ENCODE measurements at regions not wholly inside any gene's neighbourhood (a gene's known extent, or its start where the extent isn't known, plus 50 kb on each side); places are given as distances from the start of the nearest gene placed in this dataset.
"Not testable (repeated sequence)": the region's sequence is repeated elsewhere in the genome, so short reads cannot be mapped to it uniquely, and the experiment has no call there.

DNA sequence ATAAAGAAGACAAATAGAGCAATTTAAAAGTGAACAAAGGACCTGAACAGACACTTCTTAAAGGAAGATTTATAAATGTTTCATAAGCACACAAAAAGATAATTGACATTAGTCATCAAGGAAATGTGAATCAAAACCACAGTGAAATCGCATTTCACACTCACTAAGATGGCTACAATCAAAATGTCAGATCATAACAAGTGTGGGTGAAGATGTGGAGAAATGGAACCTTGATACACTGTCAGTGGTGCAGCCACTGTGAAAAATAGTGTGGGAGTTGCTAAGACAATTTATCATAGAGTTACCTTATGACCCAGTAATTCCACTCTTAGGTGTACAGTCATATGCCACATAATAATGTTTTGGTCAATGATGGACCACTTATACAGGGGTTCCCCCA is 54.5 kb upstream of the HTR4 start:
- DNase-seq: no peak

GRCh38 chr5:148711961-148712360 is 57.6 kb upstream of the HTR4 start:
- DNase-seq: no peak

DNA sequence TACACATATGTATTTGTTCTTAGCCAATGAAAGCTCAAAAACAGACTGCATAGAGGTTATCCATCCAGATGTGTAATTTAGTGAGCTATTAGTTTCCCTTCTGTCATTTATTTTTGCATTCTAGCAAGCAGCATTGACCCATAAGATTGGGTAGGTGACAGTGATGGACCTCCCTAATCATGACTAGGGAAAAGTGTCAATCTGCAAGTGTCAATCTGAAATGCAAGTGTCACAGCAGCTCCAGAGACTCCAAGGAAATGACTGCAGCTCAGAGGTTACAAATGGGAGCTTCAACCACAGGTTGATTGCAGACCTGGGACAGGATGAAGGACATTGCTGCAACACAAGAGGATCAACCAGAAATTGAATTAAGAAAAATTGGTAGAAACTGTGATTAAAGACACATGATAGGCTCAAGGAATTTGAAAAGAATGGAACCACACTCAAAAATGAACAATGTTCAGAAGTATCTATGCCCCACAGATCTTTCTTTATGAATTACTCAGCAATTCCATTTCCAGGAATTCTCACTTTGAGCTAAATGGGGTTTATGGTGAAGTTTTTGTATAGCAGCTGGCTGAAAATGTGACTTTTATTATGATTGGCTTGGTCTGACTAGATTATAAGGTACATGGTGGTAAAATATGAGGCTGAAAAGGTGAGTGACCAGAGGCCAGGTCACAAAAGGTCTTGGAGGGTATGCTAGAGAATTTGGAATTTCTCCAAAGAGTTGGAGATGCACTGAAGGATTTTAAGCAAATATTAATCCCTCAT is 59.6 kb upstream of the HTR4 start:
- DNase-seq: no peak

DNA sequence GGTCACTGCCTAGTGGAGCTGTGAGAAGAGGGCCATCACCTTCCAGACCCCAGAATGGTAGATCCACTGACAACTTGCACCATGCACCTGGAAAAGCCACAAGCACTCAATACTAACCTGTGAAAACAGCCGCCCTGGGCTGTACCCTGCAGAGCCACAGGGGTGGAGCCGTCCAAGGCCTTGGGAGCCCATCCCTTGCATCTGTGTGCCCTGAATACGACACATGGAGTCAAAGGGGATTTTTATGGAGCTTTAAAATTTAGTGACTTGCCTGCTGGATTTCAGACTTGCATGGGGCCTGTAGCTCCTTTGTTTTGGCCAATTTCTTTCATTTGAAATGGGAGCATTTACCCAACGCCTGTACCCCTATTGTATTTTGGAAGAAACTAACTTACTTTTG is 62.4 kb upstream of the HTR4 start:
- no peak for DNase-seq

- no peak for DNase-seq
Measured at GRCh38 chr5:148717668-148718067, 63.3 kb upstream of the HTR4 start.

- no peak for DNase-seq
Measured at GRCh38 chr5:148719605-148720004, 65.3 kb upstream of the HTR4 start.

DNA sequence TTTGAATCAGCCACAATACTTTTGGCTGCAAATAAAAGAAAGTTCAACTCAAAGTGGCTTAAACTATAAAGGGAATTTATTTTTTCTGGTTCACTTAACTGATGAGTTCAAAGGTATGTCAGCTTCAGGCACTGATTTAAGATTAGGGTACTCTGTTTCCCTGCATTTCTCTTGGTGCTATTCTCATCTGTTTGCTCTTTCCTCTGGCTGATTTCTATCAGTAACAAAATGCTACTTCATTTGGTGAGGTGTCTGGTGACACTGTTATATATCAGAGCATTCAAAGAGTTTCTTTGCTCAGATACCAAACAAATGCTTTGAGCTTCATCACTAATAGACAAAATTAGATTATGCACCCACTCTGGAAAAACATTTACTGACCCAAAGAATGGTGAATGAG is 65.9 kb upstream of the HTR4 start:
- DNase-seq: no peak

DNA sequence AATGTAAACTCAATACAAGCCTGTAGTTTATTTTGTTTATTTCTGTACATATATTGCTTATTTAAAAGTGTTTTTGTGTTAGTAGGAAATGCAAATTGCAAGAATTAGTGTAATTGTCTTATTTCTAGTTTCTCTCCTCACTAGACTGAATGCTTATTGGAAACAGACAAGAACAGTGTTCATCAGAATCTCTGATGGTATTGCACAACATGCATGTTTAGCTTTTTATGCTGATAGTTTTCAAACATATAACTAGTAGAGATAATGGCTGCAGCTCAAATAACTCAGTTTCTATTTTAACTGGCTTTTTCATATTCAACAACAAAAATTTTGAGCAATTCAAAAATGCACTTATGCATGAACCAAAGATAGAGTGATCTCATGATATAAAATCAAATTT is 68.8 kb upstream of the HTR4 start:
- no peak for DNase-seq

DNA sequence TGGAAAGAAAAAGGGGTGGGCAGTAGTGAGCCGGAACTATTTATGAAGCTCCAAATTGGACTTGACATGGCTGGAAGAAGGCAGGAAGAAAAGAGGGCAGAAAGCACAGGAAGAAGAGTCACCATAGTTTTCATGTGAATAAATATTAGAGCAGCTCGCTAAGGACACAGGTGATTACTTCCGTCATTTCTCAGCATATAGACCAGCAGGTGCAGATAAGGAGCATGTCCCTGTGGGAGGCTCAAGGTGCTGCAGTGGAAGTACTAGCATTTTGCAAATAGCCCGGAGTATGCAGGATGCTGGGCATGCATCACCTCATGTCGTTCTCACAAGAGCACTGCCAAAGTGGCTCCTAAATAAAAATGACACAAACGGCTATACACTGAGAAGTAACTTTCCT is 71.3 kb upstream of the HTR4 start:
- DNase-seq: no peak

DNA sequence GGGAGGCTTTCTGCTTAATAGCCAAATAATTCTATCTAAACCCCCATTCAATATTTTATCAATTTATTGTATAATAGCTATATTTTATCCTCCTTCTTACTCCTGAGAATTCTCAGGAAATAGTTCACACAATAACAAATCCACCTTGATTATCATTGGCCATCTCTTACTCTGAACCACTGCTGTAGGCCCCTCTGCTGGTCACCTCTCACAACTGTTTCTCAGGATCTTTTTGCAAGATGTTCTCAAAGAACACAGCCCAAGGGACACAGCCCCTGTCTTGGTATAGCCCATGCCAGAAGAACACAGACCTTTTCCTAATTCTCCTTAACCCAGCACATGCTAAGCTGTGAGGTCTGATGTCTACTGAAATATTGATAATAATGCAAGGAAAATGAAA is 74.9 kb upstream of the HTR4 start:
- no peak for DNase-seq

DNA sequence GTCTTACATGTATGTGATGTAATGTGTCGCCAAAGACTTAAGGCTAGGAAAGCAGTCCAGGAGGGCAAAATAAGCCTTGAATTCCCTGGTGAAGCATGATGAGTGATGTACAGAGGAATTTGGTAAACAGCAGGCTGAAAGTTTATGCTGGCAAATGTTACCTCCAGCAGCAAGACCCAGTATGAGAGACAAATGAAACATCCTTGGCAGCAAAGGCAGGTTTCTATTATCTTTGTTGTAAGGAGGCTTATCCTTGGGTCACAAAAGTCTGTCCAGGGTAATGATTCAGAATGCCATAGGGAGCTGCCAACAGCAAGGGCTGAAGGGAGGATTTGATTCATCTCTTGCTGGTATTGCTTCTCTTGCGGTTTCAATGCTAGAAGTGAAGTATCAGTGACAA is 75.9 kb upstream of the HTR4 start:
- no peak for DNase-seq

- DNase-seq: peak; percentile 82
Measured at GRCh38 chr5:148730942-148731898, 76.9 kb upstream of the HTR4 start.

- no peak for DNase-seq
Measured at GRCh38 chr5:148732692-148733091, 78.4 kb upstream of the HTR4 start.

- peak; percentile 72 for DNase-seq
Measured at GRCh38 chr5:148733601-148734438, 79.5 kb upstream of the HTR4 start.

- DNase-seq: no peak
Measured at GRCh38 chr5:148734518-148734917, 80.2 kb upstream of the HTR4 start.

GRCh38 chr5:148735301-148735835 is 81.0 kb upstream of the HTR4 start:
- DNase-seq: peak; percentile 20

DNA sequence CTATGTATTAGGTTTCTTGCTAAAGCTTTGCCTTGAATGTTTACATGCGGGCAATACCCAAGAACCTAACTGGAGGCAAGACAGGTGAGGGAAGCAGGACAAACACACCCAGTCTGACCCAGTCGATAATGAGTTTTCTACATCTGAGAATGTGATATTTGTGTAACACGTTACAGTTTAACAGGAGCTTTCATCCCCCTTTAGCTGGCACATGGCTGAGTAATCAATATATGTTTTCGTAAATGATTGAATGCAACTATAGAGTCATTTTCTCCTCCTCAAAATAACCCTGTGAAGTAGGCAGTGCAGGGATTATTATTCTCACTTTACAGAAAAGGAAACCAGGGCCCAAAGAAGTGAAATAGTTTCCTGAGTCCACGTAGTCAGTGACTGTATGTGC is 84.7 kb upstream of the HTR4 start:
- no peak for DNase-seq

DNA sequence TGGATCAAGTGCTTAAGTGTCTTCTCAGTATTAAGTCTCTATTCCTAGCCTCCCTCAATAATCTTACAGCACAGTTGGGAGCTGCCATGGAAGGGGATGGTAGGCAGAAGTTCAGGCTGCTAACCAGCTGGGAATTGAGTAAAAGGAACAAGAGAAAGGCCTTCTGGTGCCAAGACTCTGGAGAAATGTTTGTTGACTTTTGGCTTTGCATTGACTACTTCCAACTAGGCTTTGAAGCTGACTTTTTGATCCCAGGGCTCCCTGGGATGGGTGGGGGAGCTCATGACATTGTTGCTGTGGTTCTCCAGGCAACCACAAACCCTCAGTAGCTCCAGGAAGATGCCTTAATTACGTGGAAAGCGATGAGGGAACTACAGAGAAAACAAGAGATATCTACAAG is 85.2 kb upstream of the HTR4 start:
- DNase-seq: peak; percentile 35

GRCh38 chr5:148740079-148740858 is 85.9 kb upstream of the HTR4 start:
- peak; percentile 69 for DNase-seq

GRCh38 chr5:148740966-148741742 is 85.3 kb upstream of the ADRB2 start:
- DNase-seq: peak; percentile 71

- not testable (repeated sequence) for DNase-seq
Measured at GRCh38 chr5:148741766-148742165, 84.6 kb upstream of the ADRB2 start.

Measured in MV-4-11 (cell line).